ENCODE measurements at regions not wholly inside any gene's neighbourhood (a gene's known extent, or its start where the extent isn't known, plus 50 kb on each side); places are given as distances from the start of the nearest gene placed in this dataset.

DNA sequence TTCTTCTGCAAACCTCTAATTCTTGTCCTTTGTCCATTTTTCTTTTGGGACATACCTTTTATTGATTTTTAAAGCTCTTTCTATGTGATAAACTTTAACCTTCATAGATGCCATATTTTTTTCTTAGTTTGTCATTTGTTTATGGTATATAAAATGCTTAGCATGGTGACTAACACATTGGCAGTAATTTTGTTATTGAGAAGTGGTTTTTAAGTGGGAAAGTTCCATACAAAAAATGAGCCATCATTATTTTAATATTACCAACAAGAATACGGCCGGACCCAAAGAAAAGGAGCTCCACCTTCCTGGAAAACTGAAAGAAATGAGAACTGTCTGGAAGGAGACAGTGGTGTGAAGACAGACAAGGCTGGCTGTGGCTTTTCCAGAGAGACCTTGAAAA is 270.1 kb upstream of the SIX2 start:
- H3K4me1 ChIP-seq: peaks cover 6% of the 10 kb centered on the region
- H3K9me3 ChIP-seq (replicated peaks): no peaks in the 10 kb centered on the region
- no peak for DNase-seq
- no peaks in the 10 kb centered on the region for H3K36me3 ChIP-seq
- no peak overlapping the region for H3K27ac ChIP-seq (replicated peaks)
- TF ChIP-seq, protein P1, sequence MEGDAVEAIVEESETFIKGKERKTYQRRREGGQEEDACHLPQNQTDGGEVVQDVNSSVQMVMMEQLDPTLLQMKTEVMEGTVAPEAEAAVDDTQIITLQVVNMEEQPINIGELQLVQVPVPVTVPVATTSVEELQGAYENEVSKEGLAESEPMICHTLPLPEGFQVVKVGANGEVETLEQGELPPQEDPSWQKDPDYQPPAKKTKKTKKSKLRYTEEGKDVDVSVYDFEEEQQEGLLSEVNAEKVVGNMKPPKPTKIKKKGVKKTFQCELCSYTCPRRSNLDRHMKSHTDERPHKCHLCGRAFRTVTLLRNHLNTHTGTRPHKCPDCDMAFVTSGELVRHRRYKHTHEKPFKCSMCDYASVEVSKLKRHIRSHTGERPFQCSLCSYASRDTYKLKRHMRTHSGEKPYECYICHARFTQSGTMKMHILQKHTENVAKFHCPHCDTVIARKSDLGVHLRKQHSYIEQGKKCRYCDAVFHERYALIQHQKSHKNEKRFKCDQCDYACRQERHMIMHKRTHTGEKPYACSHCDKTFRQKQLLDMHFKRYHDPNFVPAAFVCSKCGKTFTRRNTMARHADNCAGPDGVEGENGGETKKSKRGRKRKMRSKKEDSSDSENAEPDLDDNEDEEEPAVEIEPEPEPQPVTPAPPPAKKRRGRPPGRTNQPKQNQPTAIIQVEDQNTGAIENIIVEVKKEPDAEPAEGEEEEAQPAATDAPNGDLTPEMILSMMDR (IDR thresholded peaks at IDR 0.05; ENCODE audit: borderline replicate concordance): no peak
- no peak overlapping the region for H3K4me3 ChIP-seq
- intact Hi-C loops (cut with micrococcal nuclease): no loop called here
- H3K27me3 ChIP-seq (ENCODE audit: low read depth): peaks cover 29% of the 10 kb centered on the region

DNA sequence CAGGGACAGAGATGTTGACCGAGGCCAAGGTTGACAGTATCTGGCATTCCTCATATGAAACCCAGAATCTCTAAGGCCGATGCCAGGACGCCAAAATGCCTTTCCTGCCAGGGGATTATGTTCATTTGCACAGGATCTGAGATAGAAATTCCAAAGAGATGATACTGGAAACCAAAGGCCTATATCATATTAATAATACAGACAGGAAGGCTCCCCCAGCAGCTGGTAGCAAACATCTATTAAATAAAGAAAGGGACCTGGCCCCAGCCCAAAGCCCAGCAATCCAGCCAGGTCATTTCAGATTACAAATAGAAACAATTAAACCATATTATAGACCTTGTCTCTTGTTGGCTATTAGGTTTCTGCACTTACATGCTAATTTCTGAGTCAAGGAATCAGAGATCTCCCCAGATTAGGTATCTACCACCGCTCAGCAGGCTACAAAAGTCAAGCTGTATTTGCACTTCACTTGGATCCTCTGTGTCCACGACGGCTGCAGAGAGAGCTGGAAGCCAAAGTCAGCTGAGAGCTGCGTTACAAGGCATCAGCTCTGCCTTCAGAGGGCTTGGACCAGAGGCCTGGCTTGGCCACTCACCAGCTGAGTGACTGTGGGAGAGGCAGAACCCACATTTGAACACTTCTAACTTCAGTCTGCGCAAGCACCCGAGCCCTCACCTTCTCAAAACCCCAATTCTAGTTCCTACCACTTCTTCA is 269.3 kb upstream of the SIX2 start:
- Histone ChIP-seq H3K9me3 (replicated peaks) (no peaks in the 10 kb centered on the region), H3K27me3 (ENCODE audit: low read depth) (peaks cover 26% of the 10 kb centered on the region), H3K4me3 (no peak overlapping the region), H3K36me3 (no peaks in the 10 kb centered on the region), H3K4me1 (peaks cover 6% of the 10 kb centered on the region), H3K27ac (replicated peaks) (no peak overlapping the region)
- DNase-seq: no peak
- TF ChIP-seq, protein P1 (IDR thresholded peaks at IDR 0.05; ENCODE audit: borderline replicate concordance): no peak
- intact Hi-C loops (cut with micrococcal nuclease): no loop called here

DNA sequence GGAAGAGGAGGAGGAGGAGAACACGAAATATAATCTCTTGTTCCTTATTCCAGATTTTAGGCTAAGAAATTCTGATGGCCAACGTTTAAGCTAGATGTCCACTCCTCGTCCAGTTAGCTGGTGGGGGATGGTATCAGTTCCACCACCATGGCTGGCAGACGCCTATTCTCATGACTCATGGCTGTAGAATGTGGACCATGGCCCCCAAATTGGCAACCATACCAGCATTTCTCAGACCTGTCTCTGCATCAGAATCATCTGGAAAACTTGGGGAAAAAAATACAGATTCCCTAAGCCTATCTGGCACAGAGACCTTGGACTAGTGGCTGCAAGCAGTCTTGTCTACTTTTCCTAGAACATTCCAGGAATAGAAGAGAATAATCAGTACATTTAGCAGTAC is 267.7 kb upstream of the SIX2 start:
- TF ChIP-seq, protein P1 (IDR thresholded peaks at IDR 0.05; ENCODE audit: borderline replicate concordance): no peak
- Histone ChIP-seq H3K36me3 (no peaks in the 10 kb centered on the region), H3K4me1 (peaks cover 6% of the 10 kb centered on the region), H3K27me3 (ENCODE audit: low read depth) (peaks cover 16% of the 10 kb centered on the region), H3K4me3 (no peak overlapping the region), H3K9me3 (replicated peaks) (no peaks in the 10 kb centered on the region), H3K27ac (replicated peaks) (no peak overlapping the region)
- intact Hi-C loops (cut with micrococcal nuclease): no loop called here
- DNase-seq: no peak

DNA sequence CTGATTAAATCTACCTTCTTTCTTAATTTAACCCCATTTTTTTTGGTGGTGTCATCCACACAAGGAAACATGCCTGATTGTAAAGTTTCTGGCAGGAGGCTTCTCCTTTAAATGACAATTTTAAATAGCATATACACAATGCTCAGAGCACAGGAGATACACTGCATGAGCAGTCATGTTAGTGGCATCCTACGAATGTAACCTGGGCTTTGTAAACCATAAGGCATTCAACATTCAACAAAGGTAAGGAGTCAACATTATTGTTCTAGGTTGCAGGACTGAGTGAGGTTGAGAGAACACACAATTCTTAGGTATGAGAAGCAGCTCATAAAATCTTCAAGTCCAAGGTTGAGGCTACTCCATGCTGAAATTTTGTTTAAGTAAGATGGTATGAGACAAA is 266.6 kb upstream of the SIX2 start:
- intact Hi-C loops (cut with micrococcal nuclease): no loop called here
- Histone ChIP-seq H3K9me3 (replicated peaks) (no peaks in the 10 kb centered on the region), H3K36me3 (no peaks in the 10 kb centered on the region), H3K27ac (replicated peaks) (no peak overlapping the region), H3K4me3 (no peak overlapping the region), H3K4me1 (peaks cover 6% of the 10 kb centered on the region), H3K27me3 (ENCODE audit: low read depth) (peaks cover 14% of the 10 kb centered on the region)
- TF ChIP-seq, protein P1 (IDR thresholded peaks at IDR 0.05; ENCODE audit: borderline replicate concordance): no peak
- DNase-seq: no peak

DNA sequence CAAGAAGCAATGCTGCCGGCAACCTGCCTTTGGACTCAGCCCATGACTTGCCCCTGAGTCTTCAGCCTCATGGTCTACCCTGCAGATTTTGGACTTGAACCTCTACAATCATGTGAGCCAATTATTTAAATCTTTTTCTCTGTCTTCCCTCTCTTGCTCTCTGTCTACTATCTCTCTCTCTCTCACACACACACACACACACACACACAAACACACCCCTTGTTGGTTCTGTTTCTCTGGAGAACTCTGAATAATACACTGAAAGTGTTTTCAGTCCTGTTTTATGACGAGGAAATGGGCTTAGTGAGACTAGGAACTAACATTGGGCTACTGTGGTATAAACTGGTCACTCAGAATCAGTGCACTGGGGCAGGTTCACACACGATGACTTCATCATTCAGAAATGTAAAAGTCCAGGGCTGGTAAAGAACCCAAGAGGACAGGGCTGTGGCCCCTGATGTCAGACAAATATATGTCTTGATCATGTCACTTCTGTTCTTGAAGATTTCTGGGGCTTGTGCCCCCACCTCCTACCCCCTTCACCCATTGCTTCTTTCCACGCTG is 266.1 kb upstream of the SIX2 start:
- peaks cover 15% of the 10 kb centered on the region for H3K27me3 ChIP-seq (ENCODE audit: low read depth)
- H3K4me3 ChIP-seq: no peak overlapping the region
- H3K4me1 ChIP-seq: peaks cover 6% of the 10 kb centered on the region
- DNase-seq: no peak
- intact Hi-C loops (cut with micrococcal nuclease): no loop called here
- H3K27ac ChIP-seq (replicated peaks): no peak overlapping the region
- no peaks in the 10 kb centered on the region for H3K36me3 ChIP-seq
- TF ChIP-seq, protein P1 (IDR thresholded peaks at IDR 0.05; ENCODE audit: borderline replicate concordance): no peak
- no peaks in the 10 kb centered on the region for H3K9me3 ChIP-seq (replicated peaks)
